ENCODE measurements at regions not wholly inside any gene's neighbourhood (a gene's known extent, or its start where the extent isn't known, plus 50 kb on each side); places are given as distances from the start of the nearest gene placed in this dataset.
A peak's percentile ranks its signal among the peaks of the same experiment; 100 is the strongest.

- TF ChIP-seq CTCF (IDR thresholded peaks at IDR 0.05): peak in 1 of 6 experiments; percentile 2
- no peak for TF ChIP-seq POLR2A (IDR thresholded peaks at IDR 0.05)
Measured at GRCh38 chr6:113674075-113674474, 183.1 kb upstream of the MARCKS start.
